GM12878 (cell line): ENCODE measurements at regions not wholly inside any gene's neighbourhood (a gene's known extent, or its start where the extent isn't known, plus 50 kb on each side); places are given as distances from the start of the nearest gene placed in this dataset.

Experiments
- CREM ChIP-seq: IDR thresholded peaks from 2 replicates; pipeline ENCODE4 v1.6.1; 2014; ENCODE audit warnings: antibody characterized with exemption, low read depth
- EZH2 ChIP-seq: IDR thresholded peaks from 2 replicates; pipeline ENCODE4 v1.6.1; 2012; ENCODE audit warnings: low read depth, mild to moderate bottlenecking, control low read depth, inconsistent platforms, low read length, borderline replicate concordance; ENCODE audit not compliant: control insufficient read depth
- TF ChIP-seq, protein P1 (sequence below), 3 experiments: IDR thresholded peaks in 2 of 3; conservative IDR thresholded peaks in 1 of 3; 2 replicates each; pipeline ENCODE4 v1.5.1; 2011; ENCODE audit warnings: low read depth in 3 of 3, low read length in 3 of 3, mild to moderate bottlenecking in 3 of 3, control low read depth in 2 of 3, moderate library complexity in 2 of 3, inconsistent platforms in 1 of 3, mixed read lengths in 1 of 3; ENCODE audit not compliant: control insufficient read depth in 2 of 3, insufficient read depth in 1 of 3; ENCODE audit errors: extremely low read depth in 1 of 3

DNA sequence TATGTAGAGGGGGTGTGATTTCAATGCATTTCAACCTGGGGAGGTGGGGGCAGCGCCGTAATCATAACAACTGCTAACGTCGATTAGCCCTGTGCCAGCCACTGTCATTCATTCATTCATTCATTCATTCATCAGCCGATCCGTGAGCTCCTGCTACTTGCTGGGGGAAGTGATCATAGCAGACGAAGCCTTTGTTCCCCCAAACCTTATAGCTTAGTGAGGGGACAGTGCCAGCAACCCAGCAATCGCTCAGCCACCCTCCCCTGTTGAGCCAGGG lies 106.5 kb upstream of the GSE1 start:
- TF ChIP-seq CREM (no peak), EZH2 (no peak)
- TF ChIP-seq, protein P1, sequence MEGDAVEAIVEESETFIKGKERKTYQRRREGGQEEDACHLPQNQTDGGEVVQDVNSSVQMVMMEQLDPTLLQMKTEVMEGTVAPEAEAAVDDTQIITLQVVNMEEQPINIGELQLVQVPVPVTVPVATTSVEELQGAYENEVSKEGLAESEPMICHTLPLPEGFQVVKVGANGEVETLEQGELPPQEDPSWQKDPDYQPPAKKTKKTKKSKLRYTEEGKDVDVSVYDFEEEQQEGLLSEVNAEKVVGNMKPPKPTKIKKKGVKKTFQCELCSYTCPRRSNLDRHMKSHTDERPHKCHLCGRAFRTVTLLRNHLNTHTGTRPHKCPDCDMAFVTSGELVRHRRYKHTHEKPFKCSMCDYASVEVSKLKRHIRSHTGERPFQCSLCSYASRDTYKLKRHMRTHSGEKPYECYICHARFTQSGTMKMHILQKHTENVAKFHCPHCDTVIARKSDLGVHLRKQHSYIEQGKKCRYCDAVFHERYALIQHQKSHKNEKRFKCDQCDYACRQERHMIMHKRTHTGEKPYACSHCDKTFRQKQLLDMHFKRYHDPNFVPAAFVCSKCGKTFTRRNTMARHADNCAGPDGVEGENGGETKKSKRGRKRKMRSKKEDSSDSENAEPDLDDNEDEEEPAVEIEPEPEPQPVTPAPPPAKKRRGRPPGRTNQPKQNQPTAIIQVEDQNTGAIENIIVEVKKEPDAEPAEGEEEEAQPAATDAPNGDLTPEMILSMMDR (IDR thresholded peaks at IDR 0.05 in 2 of 3, conservative IDR thresholded peaks at IDR 0.05 in 1 of 3; ENCODE audit: control insufficient read depth in 2 of 3, extremely low read depth in 1 of 3, insufficient read depth in 1 of 3, low read depth in 3 of 3, low read length in 3 of 3), result no peak
